ACC112 (cell line): ENCODE measurements at regions not wholly inside any gene's neighbourhood (a gene's known extent, or its start where the extent isn't known, plus 50 kb on each side); places are given as distances from the start of the nearest gene placed in this dataset.
"Not testable (repeated sequence)": the region's sequence is repeated elsewhere in the genome, so short reads cannot be mapped to it uniquely, and the experiment has no call there.

Experiments used
- H2AFZ ChIP-seq: fragments of 200-600 bp; sonication (generic); one replicate; pipeline ENCODE4 v1.6.0; 2017; ENCODE audit warnings: antibody characterized with exemption, low read length; ENCODE audit not compliant: unreplicated experiment
- H3K27ac ChIP-seq: fragments of 200-600 bp; sonication (generic); 2 replicates; pipeline ENCODE4 v1.5.1; 2014; ENCODE audit warnings: low read depth, mild to moderate bottlenecking, antibody characterized with exemption, low read length, moderate library complexity
- H3K27me3 ChIP-seq: fragments of 200-600 bp; sonication (generic); 2 replicates; pipeline ENCODE4 v1.6.1; 2014; ENCODE audit warnings: mild to moderate bottlenecking, antibody characterized with exemption, low read length, moderate library complexity, mixed read lengths; ENCODE audit not compliant: insufficient read depth
- H3K36me3 ChIP-seq: fragments of 200-600 bp; sonication (generic); 2 replicates; pipeline ENCODE4 v1.6.1; 2016; ENCODE audit warnings: mild to moderate bottlenecking, antibody characterized with exemption, low read length, moderate library complexity, mixed read lengths; ENCODE audit not compliant: insufficient read depth
- H3K4me1 ChIP-seq: fragments of 200-600 bp; sonication (generic); one replicate; pipeline ENCODE4 v1.6.1; 2016; ENCODE audit warnings: low read length, mixed read lengths; ENCODE audit not compliant: insufficient read depth, unreplicated experiment, control insufficient read depth
- H3K4me3 ChIP-seq: fragments of 200-600 bp; sonication (generic); 2 replicates; pipeline ENCODE4 v1.5.1; 2014; ENCODE audit warnings: mild to moderate bottlenecking, low read depth, low read length
- H3K79me2 ChIP-seq: fragments of 200-600 bp; sonication (generic); one replicate; pipeline ENCODE4 v1.6.0; 2016; ENCODE audit warnings: low read length; ENCODE audit not compliant: control insufficient read depth, unreplicated experiment, insufficient read depth

- no peaks in the 10 kb centered on the region for H3K79me2 ChIP-seq
- no peaks in the 10 kb centered on the region for H3K27me3 ChIP-seq
- no peaks in the 10 kb centered on the region for H3K4me1 ChIP-seq
- H3K4me3 ChIP-seq: no peak overlapping the region
- no peaks in the 10 kb centered on the region for H3K36me3 ChIP-seq
- H3K27ac ChIP-seq: no peak overlapping the region
- no peak overlapping the region for H2AFZ ChIP-seq
Measured at GRCh38 chr10:56116684-56117083, 244.4 kb downstream of the ZWINT start.

- Histone ChIP-seq H3K4me1 (no peaks in the 10 kb centered on the region), H2AFZ (no peak overlapping the region), H3K27me3 (no peaks in the 10 kb centered on the region), H3K36me3 (no peaks in the 10 kb centered on the region), H3K27ac (no peak overlapping the region), H3K4me3 (no peak overlapping the region), H3K79me2 (no peaks in the 10 kb centered on the region)
Measured at GRCh38 chr10:56109454-56109853, 251.6 kb downstream of the ZWINT start.

DNA sequence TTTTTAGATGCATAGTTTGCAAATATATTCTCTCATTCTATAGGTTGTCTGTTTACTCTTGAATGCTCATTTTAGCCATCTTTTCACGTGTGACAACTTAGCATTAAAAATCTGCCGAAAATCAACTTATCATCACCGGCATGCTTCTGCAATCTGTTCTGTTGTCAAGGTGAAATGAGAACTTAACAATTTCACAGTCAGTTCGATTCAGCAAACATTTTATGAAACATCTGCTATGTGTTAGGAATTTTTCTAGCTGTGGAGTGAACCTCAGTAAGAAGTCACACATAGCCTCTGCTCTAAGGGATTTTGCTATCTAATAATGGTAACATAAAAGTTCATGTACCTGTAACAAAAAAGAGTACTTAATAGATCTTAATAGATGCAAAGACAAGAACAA, 256.1 kb downstream of the ZWINT start:
- H3K4me1 ChIP-seq: no peaks in the 10 kb centered on the region
- H3K36me3 ChIP-seq: no peaks in the 10 kb centered on the region
- H3K4me3 ChIP-seq: no peak overlapping the region
- no peaks in the 10 kb centered on the region for H3K79me2 ChIP-seq
- no peak overlapping the region for H2AFZ ChIP-seq
- no peaks in the 10 kb centered on the region for H3K27me3 ChIP-seq
- no peak overlapping the region for H3K27ac ChIP-seq

- Histone ChIP-seq H2AFZ (no peak overlapping the region), H3K27me3 (no peaks in the 10 kb centered on the region), H3K4me1 (no peaks in the 10 kb centered on the region), H3K27ac (no peak overlapping the region), H3K79me2 (no peaks in the 10 kb centered on the region), H3K4me3 (no peak overlapping the region), H3K36me3 (no peaks in the 10 kb centered on the region)
Measured at GRCh38 chr10:56104487-56104886, 256.6 kb downstream of the ZWINT start.

DNA sequence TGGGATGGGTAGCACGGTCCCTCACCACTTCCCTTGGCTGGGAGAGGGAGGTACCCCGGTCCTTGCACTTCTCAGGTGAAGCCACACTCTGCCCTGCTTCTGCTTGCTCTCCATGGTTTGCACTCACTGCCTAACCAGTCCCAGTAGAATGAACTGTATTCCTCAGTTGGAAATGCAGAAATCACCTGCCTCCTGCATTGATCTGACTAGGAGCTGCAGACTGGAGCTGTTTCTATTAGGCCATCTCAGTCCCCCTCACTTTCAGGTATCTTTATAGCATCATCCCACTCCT, 264.9 kb downstream of the ZWINT start:
- H2AFZ ChIP-seq: no peak overlapping the region
- H3K79me2 ChIP-seq: no peaks in the 10 kb centered on the region
- H3K27me3 ChIP-seq: no peaks in the 10 kb centered on the region
- H3K27ac ChIP-seq: no peak overlapping the region
- no peaks in the 10 kb centered on the region for H3K4me1 ChIP-seq
- no peaks in the 10 kb centered on the region for H3K36me3 ChIP-seq
- no peak overlapping the region for H3K4me3 ChIP-seq

DNA sequence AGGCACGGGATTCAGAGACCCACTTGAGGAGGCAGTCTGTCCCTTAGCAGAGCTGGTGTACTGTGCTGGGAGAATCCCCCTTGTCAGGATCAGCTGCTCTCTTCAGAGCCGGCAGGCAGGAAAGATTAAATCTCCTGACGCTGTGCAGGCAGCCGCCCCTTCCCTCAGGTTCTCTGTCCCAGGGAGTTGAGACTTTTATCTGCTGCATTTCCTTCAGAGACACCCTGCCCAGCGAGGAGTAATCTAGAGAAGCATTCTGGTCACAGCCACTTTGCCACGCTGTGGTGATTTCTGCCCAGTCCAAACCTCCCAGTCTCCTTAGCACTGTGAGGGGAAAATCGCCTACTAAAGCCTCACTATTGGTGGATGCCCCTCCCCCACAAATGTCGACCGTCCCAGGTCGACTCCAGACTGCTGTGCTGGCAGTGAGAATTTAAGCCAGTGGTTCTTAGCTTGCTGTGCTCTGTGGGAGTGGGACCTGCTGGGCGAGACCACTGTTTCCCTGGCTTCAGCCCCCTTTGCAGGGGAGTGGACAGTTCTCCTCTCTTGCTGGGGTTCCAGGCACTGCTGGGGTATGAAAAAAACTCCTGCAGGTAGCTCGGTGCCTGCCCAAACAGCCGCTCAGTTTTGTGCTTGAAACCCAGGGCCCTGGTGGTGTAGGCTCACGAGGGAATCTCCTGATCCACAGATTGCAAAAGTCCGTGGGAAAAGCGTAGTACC, 265.4 kb downstream of the ZWINT start:
- Histone ChIP-seq H3K36me3 (no peaks in the 10 kb centered on the region), H3K27ac (no peak overlapping the region), H3K4me3 (no peak overlapping the region), H3K79me2 (no peaks in the 10 kb centered on the region), H3K4me1 (no peaks in the 10 kb centered on the region), H2AFZ (no peak overlapping the region), H3K27me3 (no peaks in the 10 kb centered on the region)

DNA sequence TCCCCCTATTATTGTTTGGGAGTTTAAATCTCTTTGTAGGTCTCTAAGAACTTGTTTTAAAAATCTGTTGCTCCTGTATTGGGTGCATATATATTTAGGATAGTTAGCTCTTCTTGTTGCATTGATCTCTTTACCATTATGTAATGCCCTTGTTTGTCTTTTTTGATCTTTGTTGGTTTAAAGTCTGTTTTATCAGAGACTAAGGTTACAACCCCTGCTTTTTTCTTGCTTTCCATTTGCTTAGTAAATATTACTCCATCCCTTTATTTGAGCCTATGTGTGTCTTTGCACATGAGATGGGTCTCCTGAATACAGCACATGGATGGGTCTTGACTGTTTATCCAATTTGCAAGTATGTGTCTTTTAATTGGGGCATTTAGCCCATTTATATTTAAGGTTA, 267.4 kb downstream of the ZWINT start:
- not testable (repeated sequence) for H2AFZ ChIP-seq, H3K36me3 ChIP-seq, H3K27me3 ChIP-seq, H3K79me2 ChIP-seq, H3K4me3 ChIP-seq, H3K4me1 ChIP-seq, H3K27ac ChIP-seq

DNA sequence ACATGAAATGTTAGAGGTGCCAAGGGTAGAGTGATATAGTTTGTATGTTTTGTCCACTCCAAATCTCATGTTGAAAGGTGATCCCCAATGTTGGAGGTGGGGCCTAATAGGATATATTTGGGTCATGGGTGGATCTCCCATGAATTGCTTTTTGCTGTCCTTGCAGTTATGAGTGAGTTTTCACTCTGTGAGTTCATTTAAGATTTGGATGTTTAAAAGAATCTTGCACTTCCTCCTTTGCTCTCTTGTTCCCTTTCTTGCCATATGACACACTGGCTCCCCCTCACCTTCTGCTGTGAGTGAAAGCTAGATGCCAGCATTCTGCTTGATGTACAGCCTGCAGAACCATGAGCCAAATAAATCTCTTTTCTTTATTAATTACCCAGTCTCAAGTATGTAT, 269.2 kb downstream of the ZWINT start:
- Histone ChIP-seq H2AFZ (no peak overlapping the region), H3K4me1 (no peaks in the 10 kb centered on the region), H3K36me3 (no peaks in the 10 kb centered on the region), H3K27ac (no peak overlapping the region), H3K79me2 (no peaks in the 10 kb centered on the region), H3K27me3 (no peaks in the 10 kb centered on the region), H3K4me3 (no peak overlapping the region)

DNA sequence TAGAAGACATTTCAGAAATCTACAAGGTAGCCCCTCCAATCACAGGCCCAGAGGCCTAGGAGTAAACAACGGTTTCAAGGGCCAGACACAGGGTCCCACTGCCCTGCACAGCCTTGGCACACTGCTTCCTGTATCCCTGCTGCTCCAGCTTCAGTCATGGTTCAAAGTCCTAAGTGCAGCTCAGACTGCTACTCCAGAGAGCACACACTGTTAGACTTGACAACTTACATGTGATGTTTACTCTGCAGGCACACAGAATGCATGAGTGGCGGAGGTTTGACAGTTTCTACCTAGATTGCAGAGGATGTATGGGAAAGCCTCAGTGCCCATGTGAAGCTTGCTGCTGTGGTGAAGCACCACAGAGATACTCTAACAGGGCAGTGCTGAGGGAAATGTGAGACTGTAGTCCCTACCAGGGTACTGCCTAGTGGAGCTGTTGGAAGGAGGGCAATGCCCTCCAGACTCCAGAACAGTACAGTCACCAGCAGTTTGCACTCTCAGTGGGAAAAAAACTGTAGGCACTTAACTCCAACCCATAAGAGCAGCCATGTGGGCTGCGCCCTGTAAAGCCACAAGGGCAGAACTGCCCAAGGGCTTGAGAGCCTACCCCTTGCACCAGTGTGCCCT, 270.0 kb downstream of the ZWINT start:
- Histone ChIP-seq H3K36me3 (no peaks in the 10 kb centered on the region), H3K27ac (no peak overlapping the region), H3K4me3 (no peak overlapping the region), H3K79me2 (no peaks in the 10 kb centered on the region), H2AFZ (no peak overlapping the region), H3K4me1 (no peaks in the 10 kb centered on the region), H3K27me3 (no peaks in the 10 kb centered on the region)

- no peaks in the 10 kb centered on the region for H3K79me2 ChIP-seq
- no peaks in the 10 kb centered on the region for H3K4me1 ChIP-seq
- no peak overlapping the region for H3K27ac ChIP-seq
- no peak overlapping the region for H3K4me3 ChIP-seq
- H3K36me3 ChIP-seq: no peaks in the 10 kb centered on the region
- H2AFZ ChIP-seq: no peak overlapping the region
- H3K27me3 ChIP-seq: no peaks in the 10 kb centered on the region
Measured at GRCh38 chr10:56085406-56086122, 275.5 kb downstream of the ZWINT start.

DNA sequence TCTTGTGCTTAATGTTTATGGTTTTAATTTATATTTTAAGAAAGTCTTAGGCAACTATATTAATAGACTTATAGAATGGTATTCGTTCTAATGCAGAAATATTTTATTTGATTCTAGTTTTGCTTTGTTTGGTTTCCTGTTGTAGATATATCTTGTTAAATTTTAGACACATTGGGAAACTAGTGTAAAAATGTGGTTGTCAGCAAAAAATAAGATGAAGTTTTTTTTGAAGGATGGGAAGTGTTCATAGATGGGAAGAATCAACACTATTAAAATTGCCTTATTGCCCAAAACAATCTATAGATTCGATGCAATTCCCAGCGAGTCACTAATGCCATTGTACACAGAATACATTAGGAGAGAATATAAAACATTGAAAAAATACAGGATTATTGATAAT, 278.9 kb downstream of the ZWINT start:
- Histone ChIP-seq H3K79me2 (no peaks in the 10 kb centered on the region), H3K4me1 (no peaks in the 10 kb centered on the region)

More for the DNA sequence above, 278.9 kb downstream of the ZWINT start:
- H2AFZ ChIP-seq: no peak overlapping the region
- no peaks in the 10 kb centered on the region for H3K36me3 ChIP-seq
- no peak overlapping the region for H3K4me3 ChIP-seq
- H3K27ac ChIP-seq: no peak overlapping the region
- no peaks in the 10 kb centered on the region for H3K27me3 ChIP-seq
